Activated B cell treated with CpG ODN at 0.5 μM for 24 hours (primary cell): ENCODE measurements at regions not wholly inside any gene's neighbourhood (a gene's known extent, or its start where the extent isn't known, plus 50 kb on each side); places are given as distances from the start of the nearest gene placed in this dataset.

Experiments used
- ATAC-seq: fragments of 200-7000 bp; cut with Tn5 transposase; one replicate; pipeline ENCODE4 v1.10.0; 2021; ENCODE audit warnings: low read depth, mild to moderate bottlenecking, moderate library complexity
- CTCF ChIA-PET: fragments of 350-600 bp; sonication (Branson Sonifier 250); formaldehyde crosslinking; loops from one replicate; lab custom pipeline; 2021; ENCODE audit warnings: antibody characterized with exemption; lab: Charles Lee
- POLR2A ChIA-PET: fragments of 350-600 bp; sonication (Branson Sonifier 250); formaldehyde crosslinking; loops from one replicate; lab custom pipeline; 2021; ENCODE audit warnings: antibody characterized with exemption; lab: Charles Lee
- DNase-seq: peaks from one replicate; pipeline ENCODE4 v3.0.0; 2022
- H3K27ac Mint-ChIP-seq: one replicate; pipeline ENCODE4 v1.8.0; 2020; ENCODE audit warnings: mixed read lengths
- H3K27me3 Mint-ChIP-seq: one replicate; pipeline ENCODE4 v1.8.0; 2021; ENCODE audit warnings: mixed read lengths
- H3K36me3 Mint-ChIP-seq: one replicate; pipeline ENCODE4 v1.8.0; 2021; ENCODE audit warnings: low read depth, mixed read lengths
- H3K4me1 Mint-ChIP-seq: one replicate; pipeline ENCODE4 v1.8.0; 2021; ENCODE audit warnings: mixed read lengths
- H3K4me3 Mint-ChIP-seq: one replicate; pipeline ENCODE4 v1.8.0; 2020; ENCODE audit warnings: mild to moderate bottlenecking, mixed read lengths
- H3K9me3 Mint-ChIP-seq: one replicate; pipeline ENCODE4 v1.8.0; 2020; ENCODE audit warnings: mixed read lengths
- CTCF ChIP-seq: fragments of 200-600 bp; IDR thresholded peaks from one replicate; pipeline ENCODE4 v1.8.0; 2022; ENCODE audit warnings: antibody characterized with exemption, mild to moderate bottlenecking
- intact Hi-C: fragments of 100-400 bp; cut with micrococcal nuclease; formaldehyde crosslinking; loops from one replicate; pipeline ENCODE4 v1.15.1; 2024

DNA sequence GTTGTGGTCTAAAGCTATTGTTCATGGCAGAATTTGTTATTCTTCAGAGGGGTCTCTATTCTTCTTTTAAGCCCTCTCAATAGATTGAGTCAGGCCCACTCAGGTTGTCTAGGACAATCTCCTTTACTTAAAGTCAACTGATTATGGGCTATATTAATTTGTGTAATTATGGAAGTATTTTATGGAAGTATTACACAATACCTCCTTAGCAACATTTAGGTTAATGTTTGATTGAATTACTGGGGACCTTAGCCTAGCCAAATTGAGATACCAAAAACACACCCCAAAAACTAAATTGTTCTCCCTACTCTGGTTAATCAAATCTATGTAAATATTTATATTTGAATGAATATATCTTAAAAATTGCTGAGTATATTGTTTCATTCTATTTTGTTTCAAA, 347.1 kb upstream of the GRIN3A start:
- Mint-ChIP-seq H3K27me3 (no peaks in the 10 kb centered on the region), H3K9me3 (peaks cover 5% of the 10 kb centered on the region), H3K4me3 (no peak overlapping the region), H3K36me3 (no peaks in the 10 kb centered on the region), H3K27ac (no peak overlapping the region), H3K4me1 (no peaks in the 10 kb centered on the region)
- DNase-seq (no peak), ATAC-seq (no peak)
- intact Hi-C loops, result no loop called here
- POLR2A ChIA-PET, result no interaction called here
- TF ChIP-seq CTCF, result no peak
- CTCF ChIA-PET, result no interaction called here

DNA sequence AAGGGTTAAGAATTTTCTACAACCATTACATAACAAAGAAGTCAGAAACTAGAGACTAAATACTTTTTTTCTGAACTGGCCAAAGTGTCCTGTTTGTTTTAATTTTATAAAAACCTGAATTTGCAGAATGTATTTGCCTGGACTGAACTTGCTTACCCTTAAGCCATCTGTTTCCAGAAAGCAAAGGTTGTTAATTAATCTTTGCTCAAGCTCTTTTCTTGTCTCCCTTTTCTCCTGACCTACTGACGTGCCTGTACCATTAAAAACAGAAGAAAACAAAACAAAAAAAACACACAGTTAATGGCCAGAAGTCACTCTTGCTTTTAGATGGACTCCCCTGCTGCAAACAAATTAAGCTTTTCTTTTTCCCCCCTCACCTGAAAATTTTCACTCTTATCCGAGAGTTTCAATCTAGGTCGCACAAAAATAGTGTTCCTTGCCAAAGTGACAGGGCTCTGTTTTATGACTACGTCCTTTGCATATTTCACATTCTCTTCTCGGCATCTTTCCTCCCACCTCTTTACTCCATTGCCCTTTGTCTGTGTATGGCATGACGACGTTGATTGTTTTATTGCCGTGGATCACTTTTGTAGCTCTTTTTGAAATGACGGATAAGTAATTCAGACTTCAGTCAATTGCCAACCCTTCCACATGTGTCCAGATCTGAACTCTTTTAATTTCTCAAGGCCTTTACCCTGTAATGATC, 333.8 kb upstream of the GRIN3A start:
- Mint-ChIP-seq H3K4me1 (no peaks in the 10 kb centered on the region), H3K4me3 (no peak overlapping the region), H3K36me3 (no peaks in the 10 kb centered on the region), H3K27ac (no peak overlapping the region), H3K27me3 (no peaks in the 10 kb centered on the region), H3K9me3 (peaks cover 3% of the 10 kb centered on the region)
- DNase-seq, result no peak
- POLR2A ChIA-PET, result no interaction called here
- CTCF ChIA-PET, result no interaction called here
- intact Hi-C loops, result no loop called here
- ATAC-seq, result no peak
- TF ChIP-seq CTCF, result no peak

- intact Hi-C loops, result no loop called here
- ChIA-PET POLR2A (no interaction called here), CTCF (no interaction called here)
- no peak overlapping the region for H3K27ac Mint-ChIP-seq
- ATAC-seq, result no peak
- H3K36me3 Mint-ChIP-seq, result no peaks in the 10 kb centered on the region
- H3K27me3 Mint-ChIP-seq, result no peaks in the 10 kb centered on the region
- H3K4me1 Mint-ChIP-seq, result no peaks in the 10 kb centered on the region
- DNase-seq, result no peak
- no peaks in the 10 kb centered on the region for H3K9me3 Mint-ChIP-seq
- H3K4me3 Mint-ChIP-seq, result no peak overlapping the region
- no peak for TF ChIP-seq CTCF
These were observed 331.5 kb upstream of the GRIN3A start for GRCh38 chr9:102069969-102070368.

- Mint-ChIP-seq H3K4me3 (no peak overlapping the region), H3K27ac (no peak overlapping the region), H3K27me3 (no peaks in the 10 kb centered on the region), H3K36me3 (no peaks in the 10 kb centered on the region), H3K4me1 (peaks cover 6% of the 10 kb centered on the region), H3K9me3 (peaks cover 5% of the 10 kb centered on the region)
- DNase-seq (no peak), ATAC-seq (no peak)
- intact Hi-C loops, result no loop called here
- no peak for TF ChIP-seq CTCF
- ChIA-PET POLR2A (no interaction called here), CTCF (no interaction called here)
These were observed 316.4 kb upstream of the GRIN3A start for GRCh38 chr9:102054811-102055210.

DNA sequence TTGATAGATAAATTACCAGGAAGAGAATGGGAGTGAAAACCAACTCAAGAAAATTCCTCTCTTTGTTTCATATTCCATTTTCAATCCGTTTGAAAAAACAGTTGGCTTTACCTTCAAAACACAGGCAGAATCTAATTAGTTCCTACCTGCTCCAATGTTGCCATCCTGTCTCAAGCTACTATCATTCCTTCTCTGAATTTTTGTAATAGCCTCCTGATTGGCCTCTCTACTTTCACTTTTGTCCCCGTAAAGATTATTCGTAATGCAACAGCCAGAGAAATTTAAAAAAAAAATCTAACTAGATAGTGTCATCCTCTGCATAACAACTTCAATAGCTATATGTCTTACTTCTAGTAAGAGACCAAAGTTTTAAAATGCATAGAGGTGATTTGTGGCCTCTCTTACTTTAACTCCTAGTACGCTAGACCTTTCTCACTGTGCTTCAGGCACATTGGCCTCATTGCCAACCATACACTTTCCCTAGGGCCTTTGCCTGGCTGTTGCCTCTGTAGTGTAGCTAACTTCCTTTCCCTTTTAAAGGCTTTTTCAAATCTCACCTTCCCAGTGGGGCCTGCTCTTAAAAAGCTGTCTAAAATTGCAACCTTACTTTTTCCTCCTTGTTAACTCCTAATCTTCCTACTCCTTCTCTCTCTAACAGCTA, 311.3 kb upstream of the GRIN3A start:
- H3K27me3 Mint-ChIP-seq, result no peaks in the 10 kb centered on the region
- TF ChIP-seq CTCF, result no peak
- DNase-seq (no peak), ATAC-seq (no peak)
- intact Hi-C loops, result no loop called here
- no peak overlapping the region for H3K4me3 Mint-ChIP-seq
- peaks cover 4% of the 10 kb centered on the region for H3K9me3 Mint-ChIP-seq
- ChIA-PET POLR2A (no interaction called here), CTCF (no interaction called here)
- no peaks in the 10 kb centered on the region for H3K36me3 Mint-ChIP-seq
- peaks cover 8% of the 10 kb centered on the region for H3K4me1 Mint-ChIP-seq
- no peak overlapping the region for H3K27ac Mint-ChIP-seq
